ENCODE measurements at regions not wholly inside any gene's neighbourhood (a gene's known extent, or its start where the extent isn't known, plus 50 kb on each side); places are given as distances from the start of the nearest gene placed in this dataset.

DNA sequence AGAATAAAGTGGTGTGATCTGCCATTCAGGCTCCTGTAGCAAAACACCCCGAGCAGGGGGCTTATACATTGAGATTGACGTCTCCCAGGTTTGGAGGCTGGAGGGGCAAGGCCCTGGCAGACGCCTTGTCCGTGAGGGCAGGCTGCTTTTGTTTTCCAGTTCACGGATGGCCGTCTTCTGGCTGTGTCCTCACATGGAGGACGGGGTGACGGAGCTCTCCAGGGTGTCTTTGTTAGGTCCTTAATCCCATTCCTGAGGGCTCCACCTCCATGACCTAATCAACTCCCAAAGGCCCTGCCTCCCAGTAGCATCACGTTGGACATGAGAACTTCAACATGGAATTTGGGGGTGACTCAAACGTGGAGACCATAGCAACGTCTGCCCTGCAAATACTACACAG is 147.7 kb downstream of the KIF26A start:
- CTCF ChIA-PET: no interaction called here
- peaks cover 13% of the 10 kb centered on the region for H3K9me3 Mint-ChIP-seq

DNA sequence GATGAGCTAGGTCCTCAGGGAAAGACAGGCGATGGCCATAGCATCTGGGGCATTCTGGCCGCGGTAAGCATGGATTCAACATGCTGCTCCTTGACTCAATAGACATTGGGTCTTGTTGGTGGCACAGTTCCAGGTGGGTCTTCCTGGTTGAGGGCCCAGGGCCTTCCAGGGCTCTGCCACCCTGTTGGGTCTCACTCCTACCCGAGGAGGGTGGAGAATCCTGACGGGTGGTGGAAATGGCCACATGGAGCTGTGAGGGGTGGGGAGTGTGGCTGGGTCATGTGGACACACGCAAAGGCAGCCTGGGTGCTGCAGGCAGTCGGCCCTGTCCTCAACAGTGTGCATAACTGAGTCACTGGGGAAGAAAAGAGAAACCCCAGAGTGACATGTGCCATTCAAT is 148.1 kb downstream of the KIF26A start:
- CTCF ChIA-PET: no interaction called here

More for the DNA sequence above, 147.7 kb downstream of the KIF26A start:
- H3K27me3 Mint-ChIP-seq: no peaks in the 10 kb centered on the region
- H3K4me1 Mint-ChIP-seq: no peaks in the 10 kb centered on the region
- H3K27ac Mint-ChIP-seq: no peak overlapping the region
- no peak overlapping the region for H3K4me3 Mint-ChIP-seq
- DNase-seq: no peak
- peaks cover 5% of the 10 kb centered on the region for H3K36me3 Mint-ChIP-seq (ENCODE audit: low read depth)
- POLR2A ChIA-PET: no interaction called here

DNA sequence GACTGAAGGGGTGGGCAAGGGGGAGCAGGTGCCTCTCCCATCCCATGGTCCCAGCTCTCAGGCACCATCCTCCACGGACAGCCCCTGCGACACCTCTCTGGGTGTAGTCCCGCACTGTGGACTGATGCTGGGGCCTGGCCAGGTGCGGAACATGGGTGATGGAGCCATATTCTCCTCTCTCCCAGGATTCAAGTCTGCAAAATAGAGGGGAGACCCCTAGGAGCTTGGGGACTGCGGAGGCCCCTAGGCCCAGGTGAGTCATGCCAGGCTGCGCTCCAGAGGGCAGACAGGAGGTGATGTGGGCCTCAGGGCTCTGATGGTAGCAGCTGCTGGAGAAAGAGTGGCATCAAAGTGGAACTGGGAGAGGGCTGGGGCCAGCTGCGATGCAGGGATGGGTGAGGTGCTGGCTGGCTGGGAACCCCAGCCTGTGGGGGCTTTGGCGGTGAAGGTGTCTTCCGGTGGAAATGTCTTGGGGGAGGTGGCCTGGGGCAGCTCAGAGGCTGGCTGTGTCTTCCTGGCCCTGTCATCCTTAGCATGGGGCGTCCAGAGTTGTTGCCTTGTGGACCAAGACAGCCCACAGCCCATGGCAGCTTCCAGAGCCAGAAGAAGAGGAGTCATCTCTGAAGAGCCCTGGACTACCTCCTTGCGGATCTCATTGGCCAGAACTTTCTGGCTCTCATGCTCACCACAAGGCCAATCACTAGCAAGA is 149.1 kb downstream of the KIF26A start:
- Mint-ChIP-seq H3K4me3 (no peak overlapping the region), H3K27ac (no peak overlapping the region), H3K36me3 (ENCODE audit: low read depth) (peaks cover 5% of the 10 kb centered on the region), H3K27me3 (no peaks in the 10 kb centered on the region), H3K4me1 (no peaks in the 10 kb centered on the region), H3K9me3 (peaks cover 13% of the 10 kb centered on the region)
- CTCF ChIA-PET: no interaction called here
- POLR2A ChIA-PET: no interaction called here
- no peak for DNase-seq

More for the DNA sequence above, 148.1 kb downstream of the KIF26A start:
- Mint-ChIP-seq H3K4me1 (no peaks in the 10 kb centered on the region), H3K27ac (no peak overlapping the region), H3K27me3 (no peaks in the 10 kb centered on the region), H3K4me3 (no peak overlapping the region), H3K9me3 (peaks cover 13% of the 10 kb centered on the region), H3K36me3 (ENCODE audit: low read depth) (peaks cover 5% of the 10 kb centered on the region)
- DNase-seq: no peak
- POLR2A ChIA-PET: no interaction called here

DNA sequence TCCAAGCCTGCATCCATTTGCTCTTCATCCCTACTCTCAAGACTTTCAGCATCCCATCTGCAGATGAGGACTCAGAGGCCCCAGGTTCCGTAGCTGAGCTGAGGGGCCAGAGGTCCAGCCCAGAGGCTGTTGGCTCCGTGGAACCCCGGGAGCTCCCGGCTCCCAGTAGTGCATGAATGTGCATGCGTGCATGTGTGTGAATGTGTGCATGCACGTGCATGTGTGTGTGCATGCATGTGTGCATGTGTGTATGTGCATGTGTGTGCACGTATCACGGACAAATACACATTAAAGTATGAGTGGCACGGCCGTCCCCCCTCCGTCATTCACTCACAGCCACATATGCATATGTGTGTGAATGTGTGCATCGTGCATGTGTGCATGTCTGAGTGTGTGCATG is 149.9 kb downstream of the KIF26A start:
- ChIA-PET POLR2A (no interaction called here), CTCF (no interaction called here)
- DNase-seq: no peak
- Mint-ChIP-seq H3K36me3 (ENCODE audit: low read depth) (peaks cover 5% of the 10 kb centered on the region), H3K27ac (no peak overlapping the region), H3K4me3 (no peak overlapping the region), H3K27me3 (no peaks in the 10 kb centered on the region), H3K9me3 (peaks cover 13% of the 10 kb centered on the region), H3K4me1 (no peaks in the 10 kb centered on the region)

DNA sequence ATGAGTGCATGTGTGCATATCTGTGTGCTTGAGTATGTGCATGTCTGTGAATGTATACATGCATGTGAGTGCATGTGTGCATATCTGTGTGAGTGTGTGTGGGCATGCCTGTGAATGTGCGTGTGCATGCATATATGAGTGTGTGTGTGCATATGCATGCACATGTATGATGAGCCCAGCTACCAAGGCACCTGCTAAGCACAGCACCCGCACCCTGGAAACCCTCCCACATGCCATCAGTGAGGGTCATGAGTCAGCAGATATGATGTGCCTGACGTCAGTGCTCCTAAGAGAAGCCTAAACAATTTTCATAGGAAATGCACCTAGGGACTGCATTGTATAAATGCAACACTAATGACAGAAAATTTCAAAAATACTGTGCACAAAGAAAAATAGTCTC is 151.1 kb downstream of the KIF26A start:
- DNase-seq: no peak
- no peak overlapping the region for H3K4me3 Mint-ChIP-seq
- ChIA-PET CTCF (no interaction called here), POLR2A (no interaction called here)
- H3K4me1 Mint-ChIP-seq: no peaks in the 10 kb centered on the region
- peaks cover 13% of the 10 kb centered on the region for H3K9me3 Mint-ChIP-seq
- H3K27me3 Mint-ChIP-seq: no peaks in the 10 kb centered on the region
- peaks cover 5% of the 10 kb centered on the region for H3K36me3 Mint-ChIP-seq (ENCODE audit: low read depth)
- no peak overlapping the region for H3K27ac Mint-ChIP-seq

DNA sequence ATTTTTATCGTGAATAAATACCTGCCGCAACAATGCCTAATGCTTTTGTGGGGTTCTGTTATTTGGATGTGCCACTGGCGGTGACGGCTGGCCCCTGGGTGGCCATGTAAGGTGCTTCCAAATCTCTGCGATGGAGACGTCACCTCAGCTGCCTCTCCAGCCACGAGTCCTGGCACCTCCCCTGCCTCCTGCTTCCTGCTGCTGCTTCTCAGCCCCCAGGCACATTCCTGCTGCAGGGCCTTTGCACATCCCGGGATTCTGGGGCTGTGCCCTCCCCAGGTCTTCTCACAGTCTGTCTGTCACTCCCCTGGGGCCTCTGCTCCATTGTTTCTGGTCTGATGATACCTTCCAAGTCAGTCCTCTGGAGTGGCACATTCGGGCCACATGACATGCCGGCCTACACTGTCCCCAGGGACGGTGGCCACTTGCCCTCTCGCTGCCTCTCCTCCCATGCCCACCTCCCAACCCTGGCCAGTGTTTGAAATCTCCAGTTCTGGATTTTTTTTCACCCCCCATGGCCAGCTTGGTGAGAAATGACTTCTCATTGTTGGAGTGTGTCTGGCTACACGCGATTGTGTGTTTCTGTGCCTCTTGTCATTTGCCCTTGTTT is 151.8 kb downstream of the KIF26A start:
- no peak overlapping the region for H3K4me3 Mint-ChIP-seq
- H3K27me3 Mint-ChIP-seq: no peaks in the 10 kb centered on the region
- peaks cover 5% of the 10 kb centered on the region for H3K36me3 Mint-ChIP-seq (ENCODE audit: low read depth)
- no peaks in the 10 kb centered on the region for H3K4me1 Mint-ChIP-seq
- peaks cover 13% of the 10 kb centered on the region for H3K9me3 Mint-ChIP-seq
- no peak for DNase-seq
- H3K27ac Mint-ChIP-seq: no peak overlapping the region
- POLR2A ChIA-PET: no interaction called here
- CTCF ChIA-PET: no interaction called here

DNA sequence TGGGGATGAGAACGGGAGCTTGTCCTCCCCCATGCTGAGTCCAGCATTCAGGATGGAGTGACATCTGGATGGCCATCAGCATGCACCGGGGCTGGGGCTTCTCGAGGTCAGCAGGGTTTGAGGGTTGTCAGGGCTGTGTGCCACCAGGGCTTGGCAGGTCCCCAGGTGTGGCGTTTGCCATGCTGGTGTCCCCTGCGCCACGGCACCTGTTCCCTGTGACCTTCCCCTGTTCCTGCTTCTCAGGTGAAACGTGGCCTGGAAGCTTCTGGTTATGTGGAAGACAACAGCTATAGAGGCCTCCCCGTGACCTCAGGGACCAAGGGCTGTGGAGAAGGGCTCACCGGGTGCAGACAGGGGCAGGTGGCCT is 152.4 kb downstream of the KIF26A start:
- Mint-ChIP-seq H3K9me3 (peaks cover 13% of the 10 kb centered on the region), H3K27me3 (no peaks in the 10 kb centered on the region), H3K4me1 (no peaks in the 10 kb centered on the region), H3K4me3 (no peak overlapping the region), H3K36me3 (ENCODE audit: low read depth) (peaks cover 5% of the 10 kb centered on the region), H3K27ac (no peak overlapping the region)
- ChIA-PET POLR2A (no interaction called here), CTCF (no interaction called here)
- no peak for DNase-seq

DNA sequence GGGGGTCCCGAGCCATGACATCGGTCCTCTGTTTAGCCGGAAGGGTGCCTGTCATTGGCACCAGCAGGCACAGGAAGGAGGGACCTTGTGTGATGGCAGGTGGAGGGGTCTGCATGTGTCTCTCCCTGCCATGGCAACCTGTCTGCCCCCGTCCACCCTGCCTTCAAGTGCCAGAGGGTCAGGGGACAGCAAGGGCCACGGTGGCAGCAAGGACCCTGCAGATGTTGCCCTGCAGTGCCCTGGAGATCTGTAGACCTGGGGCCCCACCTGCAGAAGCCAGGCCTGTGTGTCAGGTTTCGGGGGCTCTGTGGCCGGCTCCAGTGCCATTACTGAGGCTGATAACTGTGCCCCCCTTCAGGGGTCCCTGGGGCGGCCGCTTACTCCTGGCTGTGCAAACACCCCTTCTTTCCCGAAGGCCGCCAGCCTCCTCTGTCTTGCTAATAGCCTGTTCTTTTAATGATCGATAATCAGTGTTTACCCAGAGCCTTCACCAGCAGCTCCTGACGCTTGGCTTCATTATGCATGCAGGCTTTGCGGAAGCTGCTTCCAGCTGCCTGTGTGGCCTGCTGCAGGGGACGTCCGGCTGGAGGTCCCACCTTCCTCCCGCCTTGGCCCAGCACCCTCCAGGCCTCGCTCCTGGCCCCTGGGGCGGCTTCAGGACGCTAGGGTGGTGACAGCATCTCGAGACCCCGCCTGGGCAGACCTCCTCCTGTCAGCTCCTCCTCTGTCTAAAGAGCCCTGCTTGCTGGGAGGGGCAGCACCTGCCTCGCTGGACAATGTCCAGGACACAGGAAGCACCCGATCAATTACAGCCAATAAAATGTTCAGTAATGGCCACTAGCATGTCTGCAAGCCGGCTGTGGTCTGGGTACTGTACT is 153.0 kb downstream of the KIF26A start:
- ChIA-PET POLR2A (no interaction called here), CTCF (no interaction called here)
- DNase-seq: no peak
- Mint-ChIP-seq H3K4me1 (no peaks in the 10 kb centered on the region), H3K9me3 (peaks cover 13% of the 10 kb centered on the region), H3K4me3 (no peak overlapping the region), H3K27ac (no peak overlapping the region), H3K27me3 (no peaks in the 10 kb centered on the region), H3K36me3 (ENCODE audit: low read depth) (peaks cover 5% of the 10 kb centered on the region)

DNA sequence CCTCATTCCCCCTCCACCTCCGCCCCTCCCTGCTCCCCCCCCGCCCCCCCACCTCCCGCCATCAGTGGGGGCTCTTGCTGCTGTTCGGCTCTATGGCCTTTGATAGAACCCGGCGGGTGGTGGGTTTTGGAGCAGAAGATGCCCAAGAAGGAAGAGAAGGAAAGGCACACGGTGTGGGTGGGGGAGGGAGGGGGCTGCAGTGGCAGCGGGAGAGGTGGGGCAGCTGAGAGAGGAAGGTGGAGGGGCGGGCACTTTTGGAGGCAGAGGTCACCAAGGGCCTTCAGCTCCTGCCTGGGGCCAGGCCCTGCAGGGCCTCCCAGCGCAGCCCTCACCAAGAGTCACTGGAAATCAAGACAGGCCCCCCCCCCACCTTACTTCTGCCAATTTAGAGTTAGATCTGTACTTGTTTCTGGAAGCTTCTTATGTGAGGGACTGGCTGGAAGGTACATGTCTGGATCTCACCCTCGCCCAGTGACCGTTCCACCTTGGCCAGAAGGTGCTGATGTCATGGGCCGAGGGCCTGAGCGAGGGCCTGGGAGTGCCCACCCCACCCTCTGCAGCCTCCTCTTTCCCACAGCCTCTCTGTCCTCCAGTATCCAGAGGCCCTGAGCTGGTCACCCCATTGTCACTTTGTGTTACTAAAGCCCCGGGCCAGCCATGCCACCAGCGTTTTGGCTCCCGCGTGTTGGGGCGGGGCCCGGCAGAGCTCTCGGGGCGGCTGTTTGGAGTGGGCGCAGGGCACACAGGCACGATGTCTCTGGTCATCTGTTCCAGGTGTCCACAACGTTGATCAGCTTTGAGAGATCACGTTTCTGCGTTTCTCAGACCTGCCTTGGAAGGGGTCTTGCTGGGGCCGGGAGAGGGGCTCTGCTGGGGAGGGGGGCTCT is 153.9 kb downstream of the KIF26A start:
- ChIA-PET POLR2A (no interaction called here), CTCF (no interaction called here)
- no peaks in the 10 kb centered on the region for H3K4me1 Mint-ChIP-seq
- no peak for DNase-seq
- H3K4me3 Mint-ChIP-seq: no peak overlapping the region
- H3K27me3 Mint-ChIP-seq: no peaks in the 10 kb centered on the region
- H3K9me3 Mint-ChIP-seq: peaks cover 13% of the 10 kb centered on the region
- no peak overlapping the region for H3K27ac Mint-ChIP-seq
- H3K36me3 Mint-ChIP-seq (ENCODE audit: low read depth): peaks cover 5% of the 10 kb centered on the region

DNA sequence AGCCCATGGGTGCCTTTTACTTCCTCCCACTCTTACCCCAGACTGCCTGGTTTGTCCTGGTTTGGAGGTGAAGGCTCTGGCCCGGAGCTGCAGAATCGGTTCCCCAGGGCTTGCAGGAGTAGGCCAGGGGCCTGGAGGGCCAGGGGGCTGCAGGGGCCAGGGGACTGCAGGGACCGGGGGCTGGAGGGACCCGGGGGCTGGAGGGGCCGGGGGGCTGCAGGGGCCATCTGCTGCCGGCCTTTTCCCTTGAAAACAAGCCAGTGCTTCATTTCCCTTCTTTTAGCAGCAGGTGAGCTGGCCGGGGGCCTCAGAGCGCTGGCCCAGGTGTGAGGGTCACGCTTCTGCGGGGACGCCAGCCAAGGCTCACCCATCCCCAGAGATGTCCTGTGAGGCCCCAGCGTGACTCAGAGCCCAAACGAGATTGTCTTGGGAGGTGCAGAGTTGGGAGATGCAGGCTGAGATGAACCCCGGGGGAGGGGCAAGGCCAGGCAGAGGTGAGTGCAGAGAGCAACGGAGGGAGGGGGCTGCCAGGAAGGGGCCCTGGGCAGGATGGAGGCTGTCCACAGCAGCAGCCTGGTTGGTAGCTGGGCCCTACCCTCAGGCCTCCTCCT is 154.9 kb downstream of the KIF26A start:
- Mint-ChIP-seq H3K4me1 (no peaks in the 10 kb centered on the region), H3K9me3 (peaks cover 13% of the 10 kb centered on the region), H3K27me3 (no peaks in the 10 kb centered on the region), H3K36me3 (ENCODE audit: low read depth) (peaks cover 5% of the 10 kb centered on the region), H3K27ac (no peak overlapping the region), H3K4me3 (no peak overlapping the region)
- POLR2A ChIA-PET: no interaction called here
- CTCF ChIA-PET: no interaction called here
- DNase-seq: no peak

DNA sequence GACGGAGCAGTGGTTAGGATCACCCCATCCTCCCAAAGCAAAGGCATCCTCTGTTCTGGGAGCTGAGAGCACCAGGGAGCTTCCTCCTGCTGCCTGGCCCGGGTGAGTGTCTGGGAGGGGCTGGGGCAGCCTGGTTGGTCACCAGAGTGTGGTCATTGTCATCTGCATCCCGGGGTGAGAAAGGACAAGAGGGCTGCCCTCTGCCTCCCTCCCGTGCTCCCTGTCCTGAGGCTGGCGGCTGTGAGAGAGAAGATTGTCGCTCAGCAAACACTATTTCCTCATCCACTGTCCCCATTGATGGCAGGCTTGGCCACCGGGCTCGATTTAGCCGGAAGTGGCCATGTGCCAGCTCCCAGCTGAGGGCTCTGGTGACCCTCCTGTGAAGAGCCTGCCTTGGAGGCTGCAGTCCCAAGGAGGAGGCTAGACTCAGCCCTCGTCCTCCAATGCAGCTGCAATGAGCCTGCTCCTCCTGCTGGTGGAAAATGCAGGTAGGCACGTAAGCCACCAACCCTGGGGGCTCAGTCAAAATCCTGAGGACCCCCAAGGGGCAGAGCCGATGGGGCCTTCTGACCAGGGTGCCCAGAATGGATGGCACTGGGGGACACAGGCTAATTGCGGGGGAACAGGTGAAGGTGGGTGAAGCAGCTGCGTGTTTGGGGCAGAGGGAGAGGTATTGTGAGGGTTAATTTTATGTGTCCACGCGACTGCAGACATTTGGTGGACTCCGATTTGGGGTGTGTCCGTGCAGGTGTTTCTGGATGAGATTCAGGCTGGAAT is 155.7 kb downstream of the KIF26A start:
- Mint-ChIP-seq H3K9me3 (peaks cover 6% of the 10 kb centered on the region), H3K4me3 (no peak overlapping the region)

DNA sequence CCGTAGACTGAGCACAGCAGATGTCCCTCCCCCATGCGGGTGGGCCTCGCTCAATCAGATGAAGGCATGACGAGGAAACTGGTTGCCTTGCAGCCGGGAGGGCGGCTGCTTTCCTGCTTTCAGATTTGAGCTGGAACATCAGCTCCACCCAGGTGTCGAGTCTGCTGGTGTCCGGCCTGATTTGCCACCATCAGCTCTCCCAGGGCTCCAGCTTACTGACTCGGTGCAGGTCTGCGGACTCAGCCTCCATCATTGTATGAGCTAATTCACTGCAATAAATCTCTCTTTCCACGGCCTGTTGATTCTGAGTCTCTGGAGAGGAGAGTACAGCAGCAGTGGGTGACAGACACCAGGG is 156.2 kb downstream of the KIF26A start:
- no peaks in the 10 kb centered on the region for H3K27me3 Mint-ChIP-seq
- H3K4me1 Mint-ChIP-seq: no peaks in the 10 kb centered on the region
- H3K27ac Mint-ChIP-seq: no peak overlapping the region
- H3K9me3 Mint-ChIP-seq: peaks cover under 1% of the 10 kb centered on the region
- ChIA-PET CTCF (interaction anchor here (1.3 kb wide), 1 partner anchor 157 kb away, joined by 3 read pairs; no protein-coding TSS in a partner anchor), POLR2A (no interaction called here)
- no peak for DNase-seq
- H3K4me3 Mint-ChIP-seq: no peak overlapping the region
- no peaks in the 10 kb centered on the region for H3K36me3 Mint-ChIP-seq (ENCODE audit: low read depth)

More for the DNA sequence above, 155.7 kb downstream of the KIF26A start:
- no peak for DNase-seq
- ChIA-PET POLR2A (no interaction called here), CTCF (interaction anchor here (1.3 kb wide), 1 partner anchor 156 kb away, joined by 3 read pairs; no protein-coding TSS in a partner anchor)
- no peak overlapping the region for H3K27ac Mint-ChIP-seq
- peaks cover 1% of the 10 kb centered on the region for H3K36me3 Mint-ChIP-seq (ENCODE audit: low read depth)
- no peaks in the 10 kb centered on the region for H3K4me1 Mint-ChIP-seq
- no peaks in the 10 kb centered on the region for H3K27me3 Mint-ChIP-seq

Data from activated CD4-positive, alpha-beta memory T cell treated with anti-CD3 and anti-CD28 coated beads, Interleukin-2, amount 10 ng/mL, durations not matched to agents 7 days and 5 days (primary cell).